Suprapubic skin (tissue), 4 donors: ENCODE measurements at regions not wholly inside any gene's neighbourhood (a gene's known extent, or its start where the extent isn't known, plus 50 kb on each side); places are given as distances from the start of the nearest gene placed in this dataset.

Experiments
- DNase-seq, 2 donors: peaks; one replicate each; pipeline ENCODE4 v3.0.0-alpha.2; 2019; ENCODE audit warnings: low spot score in 2 of 2
- H3K27ac ChIP-seq: fragments of 200-600 bp; sonication (generic); one replicate; pipeline ENCODE4 v1.5.1; 2019
- H3K27me3 ChIP-seq: fragments of 200-600 bp; sonication (generic); one replicate; pipeline ENCODE4 v1.5.1; 2019
- H3K36me3 ChIP-seq: fragments of 200-600 bp; sonication (generic); one replicate; pipeline ENCODE4 v1.5.1; 2019
- H3K4me1 ChIP-seq: fragments of 200-600 bp; sonication (generic); one replicate; pipeline ENCODE4 v1.5.1; 2019
- H3K4me3 ChIP-seq: fragments of 200-600 bp; sonication (generic); one replicate; pipeline ENCODE4 v1.5.1; 2019; ENCODE audit warnings: mild to moderate bottlenecking
- H3K9me3 ChIP-seq: fragments of 200-600 bp; sonication (generic); one replicate; pipeline ENCODE4 v1.5.1; 2019
- CTCF ChIP-seq, 2 donors: fragments of 200-600 bp in 1 of 2; fragments of 450-650 bp in 1 of 2; sonication (generic) in 1 of 2; IDR thresholded peaks; one replicate each; pipeline ENCODE4 v1.5.1; 2016 to 2019; ENCODE audit warnings: antibody characterized with exemption in 2 of 2, mild to moderate bottlenecking in 1 of 2, moderate library complexity in 1 of 2
- EP300 ChIP-seq: sonication (generic); formaldehyde crosslinking; IDR thresholded peaks from one replicate; pipeline ENCODE4 v1.6.1; 2017; ENCODE audit warnings: antibody characterized with exemption
- POLR2A ChIP-seq, 2 donors: fragments of 450-650 bp; IDR thresholded peaks; one replicate each; pipeline ENCODE4 v1.6.1; 2017; ENCODE audit warnings: antibody characterized with exemption in 2 of 2, mild to moderate bottlenecking in 2 of 2, moderate library complexity in 2 of 2
- POLR2AphosphoS5 ChIP-seq, 3 donors: sonication (generic); formaldehyde crosslinking; IDR thresholded peaks; one replicate each; pipeline ENCODE4 v1.6.1; 2017; ENCODE audit warnings: antibody characterized with exemption in 3 of 3
- WGBS: methylation state at CpG from one replicate; pipeline ENCODE4 v1.1.5; 2018; 5-methylcytosine and 5-hydroxymethylcytosine counted together

GRCh38 chr11:34732831-34733230 lies 111.9 kb downstream of the EHF start:
- Histone ChIP-seq H3K9me3 (no peaks in the 10 kb centered on the region), H3K36me3 (no peaks in the 10 kb centered on the region), H3K4me3 (no peak overlapping the region), H3K27ac (no peak overlapping the region), H3K4me1 (no peaks in the 10 kb centered on the region), H3K27me3 (no peaks in the 10 kb centered on the region)
- DNase-seq = no peak
- TF ChIP-seq POLR2AphosphoS5 (IDR thresholded peaks at IDR 0.05) (no peak), EP300 (no peak), POLR2A (IDR thresholded peaks at IDR 0.05) (no peak), CTCF (IDR thresholded peaks at IDR 0.05) (no peak)
- WGBS = 28% methylated on average over 1 of the region's 1 CpG

GRCh38 chr11:34731603-34732002 lies 110.7 kb downstream of the EHF start:
- DNase-seq = no peak
- WGBS = 77% methylated on average over 3 of the region's 3 CpGs
- H3K4me1 ChIP-seq = no peaks in the 10 kb centered on the region
- no peaks in the 10 kb centered on the region for H3K27me3 ChIP-seq
- TF ChIP-seq POLR2A (IDR thresholded peaks at IDR 0.05) (no peak), POLR2AphosphoS5 (IDR thresholded peaks at IDR 0.05) (no peak), CTCF (IDR thresholded peaks at IDR 0.05) (no peak), EP300 (no peak)
- H3K4me3 ChIP-seq = no peak overlapping the region
- H3K9me3 ChIP-seq = no peaks in the 10 kb centered on the region
- no peaks in the 10 kb centered on the region for H3K36me3 ChIP-seq
- no peak overlapping the region for H3K27ac ChIP-seq

- Histone ChIP-seq H3K27me3 (no peaks in the 10 kb centered on the region), H3K36me3 (no peaks in the 10 kb centered on the region), H3K27ac (no peak overlapping the region), H3K4me1 (no peaks in the 10 kb centered on the region), H3K9me3 (no peaks in the 10 kb centered on the region), H3K4me3 (no peak overlapping the region)
- WGBS = 69% methylated on average over 3 of the region's 3 CpGs
- TF ChIP-seq CTCF (IDR thresholded peaks at IDR 0.05) = no peak
- no peak for TF ChIP-seq POLR2A (IDR thresholded peaks at IDR 0.05)
- TF ChIP-seq EP300 = no peak
- TF ChIP-seq POLR2AphosphoS5 (IDR thresholded peaks at IDR 0.05) = no peak
- no peak for DNase-seq
These were observed 109.8 kb downstream of the EHF start for GRCh38 chr11:34730544-34731295.

- Histone ChIP-seq H3K9me3 (no peaks in the 10 kb centered on the region), H3K4me1 (no peaks in the 10 kb centered on the region), H3K4me3 (no peak overlapping the region), H3K27ac (no peak overlapping the region), H3K36me3 (no peaks in the 10 kb centered on the region), H3K27me3 (no peaks in the 10 kb centered on the region)
- no peak for TF ChIP-seq POLR2AphosphoS5 (IDR thresholded peaks at IDR 0.05)
- TF ChIP-seq CTCF (IDR thresholded peaks at IDR 0.05) = no peak
- no peak for TF ChIP-seq POLR2A (IDR thresholded peaks at IDR 0.05)
- no peak for TF ChIP-seq EP300
- no peak for DNase-seq
These were observed 107.7 kb downstream of the EHF start for GRCh38 chr11:34728609-34729008.

- no peak for DNase-seq
- no peak for TF ChIP-seq CTCF (IDR thresholded peaks at IDR 0.05)
- TF ChIP-seq POLR2A (IDR thresholded peaks at IDR 0.05) = no peak
- no peak for TF ChIP-seq POLR2AphosphoS5 (IDR thresholded peaks at IDR 0.05)
- no peak for TF ChIP-seq EP300
- Histone ChIP-seq H3K9me3 (no peaks in the 10 kb centered on the region), H3K27me3 (no peaks in the 10 kb centered on the region), H3K4me3 (no peak overlapping the region), H3K36me3 (no peaks in the 10 kb centered on the region), H3K4me1 (no peaks in the 10 kb centered on the region), H3K27ac (no peak overlapping the region)
- 60% methylated on average over 1 of the region's 1 CpG for WGBS
These were observed 106.4 kb downstream of the EHF start for GRCh38 chr11:34727228-34727737.
